ENCODE measurements at regions not wholly inside any gene's neighbourhood (a gene's known extent, or its start where the extent isn't known, plus 50 kb on each side); places are given as distances from the start of the nearest gene placed in this dataset.

GRCh38 chr16:8241408-8241807, 348.9 kb downstream of the TMEM114 start:
- TF ChIP-seq CTCF (conservative IDR thresholded peaks at IDR 0.05; ENCODE audit: low read depth in 2 of 2) (no peak), ETS1 (IDR thresholded peaks at IDR 0.05) (no peak), EZH2 (IDR thresholded peaks at IDR 0.05; ENCODE audit: low read depth, unreplicated experiment) (no peak), EZH2phosphoT487 (IDR thresholded peaks at IDR 0.05; ENCODE audit: unreplicated experiment) (no peak), ZNF114 (CRISPR knock-in tag; IDR thresholded peaks at IDR 0.05) (no peak), POLR2AphosphoS5 (IDR thresholded peaks at IDR 0.05; ENCODE audit: low read depth) (no peak), NANOG (IDR thresholded peaks at IDR 0.05; ENCODE audit: borderline replicate concordance) (no peak), STAT1 (IDR thresholded peaks at IDR 0.05; ENCODE audit: unreplicated experiment) (no peak)
- TF ChIP-seq, protein P1, sequence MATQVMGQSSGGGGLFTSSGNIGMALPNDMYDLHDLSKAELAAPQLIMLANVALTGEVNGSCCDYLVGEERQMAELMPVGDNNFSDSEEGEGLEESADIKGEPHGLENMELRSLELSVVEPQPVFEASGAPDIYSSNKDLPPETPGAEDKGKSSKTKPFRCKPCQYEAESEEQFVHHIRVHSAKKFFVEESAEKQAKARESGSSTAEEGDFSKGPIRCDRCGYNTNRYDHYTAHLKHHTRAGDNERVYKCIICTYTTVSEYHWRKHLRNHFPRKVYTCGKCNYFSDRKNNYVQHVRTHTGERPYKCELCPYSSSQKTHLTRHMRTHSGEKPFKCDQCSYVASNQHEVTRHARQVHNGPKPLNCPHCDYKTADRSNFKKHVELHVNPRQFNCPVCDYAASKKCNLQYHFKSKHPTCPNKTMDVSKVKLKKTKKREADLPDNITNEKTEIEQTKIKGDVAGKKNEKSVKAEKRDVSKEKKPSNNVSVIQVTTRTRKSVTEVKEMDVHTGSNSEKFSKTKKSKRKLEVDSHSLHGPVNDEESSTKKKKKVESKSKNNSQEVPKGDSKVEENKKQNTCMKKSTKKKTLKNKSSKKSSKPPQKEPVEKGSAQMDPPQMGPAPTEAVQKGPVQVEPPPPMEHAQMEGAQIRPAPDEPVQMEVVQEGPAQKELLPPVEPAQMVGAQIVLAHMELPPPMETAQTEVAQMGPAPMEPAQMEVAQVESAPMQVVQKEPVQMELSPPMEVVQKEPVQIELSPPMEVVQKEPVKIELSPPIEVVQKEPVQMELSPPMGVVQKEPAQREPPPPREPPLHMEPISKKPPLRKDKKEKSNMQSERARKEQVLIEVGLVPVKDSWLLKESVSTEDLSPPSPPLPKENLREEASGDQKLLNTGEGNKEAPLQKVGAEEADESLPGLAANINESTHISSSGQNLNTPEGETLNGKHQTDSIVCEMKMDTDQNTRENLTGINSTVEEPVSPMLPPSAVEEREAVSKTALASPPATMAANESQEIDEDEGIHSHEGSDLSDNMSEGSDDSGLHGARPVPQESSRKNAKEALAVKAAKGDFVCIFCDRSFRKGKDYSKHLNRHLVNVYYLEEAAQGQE (IDR thresholded peaks at IDR 0.05; ENCODE audit: unreplicated experiment): no peak
- TF ChIP-seq, protein P2, sequence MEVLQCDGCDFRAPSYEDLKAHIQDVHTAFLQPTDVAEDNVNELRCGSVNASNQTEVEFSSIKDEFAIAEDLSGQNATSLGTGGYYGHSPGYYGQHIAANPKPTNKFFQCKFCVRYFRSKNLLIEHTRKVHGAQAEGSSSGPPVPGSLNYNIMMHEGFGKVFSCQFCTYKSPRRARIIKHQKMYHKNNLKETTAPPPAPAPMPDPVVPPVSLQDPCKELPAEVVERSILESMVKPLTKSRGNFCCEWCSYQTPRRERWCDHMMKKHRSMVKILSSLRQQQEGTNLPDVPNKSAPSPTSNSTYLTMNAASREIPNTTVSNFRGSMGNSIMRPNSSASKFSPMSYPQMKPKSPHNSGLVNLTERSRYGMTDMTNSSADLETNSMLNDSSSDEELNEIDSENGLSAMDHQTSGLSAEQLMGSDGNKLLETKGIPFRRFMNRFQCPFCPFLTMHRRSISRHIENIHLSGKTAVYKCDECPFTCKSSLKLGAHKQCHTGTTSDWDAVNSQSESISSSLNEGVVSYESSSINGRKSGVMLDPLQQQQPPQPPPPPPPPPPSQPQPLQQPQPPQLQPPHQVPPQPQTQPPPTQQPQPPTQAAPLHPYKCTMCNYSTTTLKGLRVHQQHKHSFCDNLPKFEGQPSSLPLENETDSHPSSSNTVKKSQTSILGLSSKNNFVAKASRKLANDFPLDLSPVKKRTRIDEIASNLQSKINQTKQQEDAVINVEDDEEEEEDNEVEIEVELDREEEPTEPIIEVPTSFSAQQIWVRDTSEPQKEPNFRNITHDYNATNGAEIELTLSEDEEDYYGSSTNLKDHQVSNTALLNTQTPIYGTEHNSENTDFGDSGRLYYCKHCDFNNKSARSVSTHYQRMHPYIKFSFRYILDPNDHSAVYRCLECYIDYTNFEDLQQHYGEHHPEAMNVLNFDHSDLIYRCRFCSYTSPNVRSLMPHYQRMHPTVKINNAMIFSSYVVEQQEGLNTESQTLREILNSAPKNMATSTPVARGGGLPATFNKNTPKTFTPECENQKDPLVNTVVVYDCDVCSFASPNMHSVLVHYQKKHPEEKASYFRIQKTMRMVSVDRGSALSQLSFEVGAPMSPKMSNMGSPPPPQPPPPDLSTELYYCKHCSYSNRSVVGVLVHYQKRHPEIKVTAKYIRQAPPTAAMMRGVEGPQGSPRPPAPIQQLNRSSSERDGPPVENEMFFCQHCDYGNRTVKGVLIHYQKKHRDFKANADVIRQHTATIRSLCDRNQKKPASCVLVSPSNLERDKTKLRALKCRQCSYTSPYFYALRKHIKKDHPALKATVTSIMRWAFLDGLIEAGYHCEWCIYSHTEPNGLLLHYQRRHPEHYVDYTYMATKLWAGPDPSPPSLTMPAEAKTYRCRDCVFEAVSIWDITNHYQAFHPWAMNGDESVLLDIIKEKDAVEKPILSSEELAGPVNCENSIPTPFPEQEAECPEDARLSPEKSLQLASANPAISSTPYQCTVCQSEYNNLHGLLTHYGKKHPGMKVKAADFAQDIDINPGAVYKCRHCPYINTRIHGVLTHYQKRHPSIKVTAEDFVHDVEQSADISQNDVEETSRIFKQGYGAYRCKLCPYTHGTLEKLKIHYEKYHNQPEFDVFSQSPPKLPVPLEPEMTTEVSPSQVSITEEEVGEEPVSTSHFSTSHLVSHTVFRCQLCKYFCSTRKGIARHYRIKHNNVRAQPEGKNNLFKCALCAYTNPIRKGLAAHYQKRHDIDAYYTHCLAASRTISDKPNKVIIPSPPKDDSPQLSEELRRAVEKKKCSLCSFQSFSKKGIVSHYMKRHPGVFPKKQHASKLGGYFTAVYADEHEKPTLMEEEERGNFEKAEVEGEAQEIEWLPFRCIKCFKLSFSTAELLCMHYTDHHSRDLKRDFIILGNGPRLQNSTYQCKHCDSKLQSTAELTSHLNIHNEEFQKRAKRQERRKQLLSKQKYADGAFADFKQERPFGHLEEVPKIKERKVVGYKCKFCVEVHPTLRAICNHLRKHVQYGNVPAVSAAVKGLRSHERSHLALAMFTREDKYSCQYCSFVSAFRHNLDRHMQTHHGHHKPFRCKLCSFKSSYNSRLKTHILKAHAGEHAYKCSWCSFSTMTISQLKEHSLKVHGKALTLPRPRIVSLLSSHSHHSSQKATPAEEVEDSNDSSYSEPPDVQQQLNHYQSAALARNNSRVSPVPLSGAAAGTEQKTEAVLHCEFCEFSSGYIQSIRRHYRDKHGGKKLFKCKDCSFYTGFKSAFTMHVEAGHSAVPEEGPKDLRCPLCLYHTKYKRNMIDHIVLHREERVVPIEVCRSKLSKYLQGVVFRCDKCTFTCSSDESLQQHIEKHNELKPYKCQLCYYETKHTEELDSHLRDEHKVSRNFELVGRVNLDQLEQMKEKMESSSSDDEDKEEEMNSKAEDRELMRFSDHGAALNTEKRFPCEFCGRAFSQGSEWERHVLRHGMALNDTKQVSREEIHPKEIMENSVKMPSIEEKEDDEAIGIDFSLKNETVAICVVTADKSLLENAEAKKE (CRISPR knock-in tag; IDR thresholded peaks at IDR 0.05): no peak

Measured in GM23338 (cell line).